Peyer's patch (tissue), 4 donors: ENCODE measurements at regions not wholly inside any gene's neighbourhood (a gene's known extent, or its start where the extent isn't known, plus 50 kb on each side); places are given as distances from the start of the nearest gene placed in this dataset.

Experiments
- POLR2A ChIP-seq, 2 donors: fragments of 450-650 bp; IDR thresholded peaks; one replicate each; pipeline ENCODE4 v1.5.1; 2017; ENCODE audit warnings: antibody characterized with exemption in 2 of 2, mild to moderate bottlenecking in 2 of 2, moderate library complexity in 2 of 2
- TF ChIP-seq, protein P1 (sequence below), 6 experiments: fragments of 450-650 bp in 4 of 6; fragments of 200-600 bp in 2 of 6; sonication (generic) in 1 of 6; IDR thresholded peaks; one replicate each; pipeline ENCODE4 v1.5.1; 2017 to 2019; ENCODE audit warnings: antibody characterized with exemption in 6 of 6, mild to moderate bottlenecking in 3 of 6, moderate library complexity in 1 of 6

DNA sequence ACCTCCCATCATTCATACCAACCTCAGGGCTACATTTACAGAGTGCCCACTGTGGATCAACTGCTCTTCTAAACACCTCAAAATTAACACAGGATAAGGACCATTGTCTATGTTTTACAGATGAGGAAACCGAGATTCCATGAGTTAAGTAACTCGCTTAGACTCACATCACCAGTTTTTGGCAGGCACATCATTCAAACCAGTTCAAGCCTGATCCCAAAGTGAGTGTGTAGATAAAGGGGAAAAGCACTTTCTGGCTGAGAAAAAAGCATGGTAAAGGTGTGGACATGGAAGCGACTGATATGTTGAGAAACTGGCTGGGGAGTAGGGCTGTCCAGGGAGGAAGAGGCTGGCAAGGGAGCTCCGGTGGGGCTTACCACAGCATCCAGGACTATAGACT lies 193.7 kb upstream of the RORA start:
- TF ChIP-seq, protein P1, sequence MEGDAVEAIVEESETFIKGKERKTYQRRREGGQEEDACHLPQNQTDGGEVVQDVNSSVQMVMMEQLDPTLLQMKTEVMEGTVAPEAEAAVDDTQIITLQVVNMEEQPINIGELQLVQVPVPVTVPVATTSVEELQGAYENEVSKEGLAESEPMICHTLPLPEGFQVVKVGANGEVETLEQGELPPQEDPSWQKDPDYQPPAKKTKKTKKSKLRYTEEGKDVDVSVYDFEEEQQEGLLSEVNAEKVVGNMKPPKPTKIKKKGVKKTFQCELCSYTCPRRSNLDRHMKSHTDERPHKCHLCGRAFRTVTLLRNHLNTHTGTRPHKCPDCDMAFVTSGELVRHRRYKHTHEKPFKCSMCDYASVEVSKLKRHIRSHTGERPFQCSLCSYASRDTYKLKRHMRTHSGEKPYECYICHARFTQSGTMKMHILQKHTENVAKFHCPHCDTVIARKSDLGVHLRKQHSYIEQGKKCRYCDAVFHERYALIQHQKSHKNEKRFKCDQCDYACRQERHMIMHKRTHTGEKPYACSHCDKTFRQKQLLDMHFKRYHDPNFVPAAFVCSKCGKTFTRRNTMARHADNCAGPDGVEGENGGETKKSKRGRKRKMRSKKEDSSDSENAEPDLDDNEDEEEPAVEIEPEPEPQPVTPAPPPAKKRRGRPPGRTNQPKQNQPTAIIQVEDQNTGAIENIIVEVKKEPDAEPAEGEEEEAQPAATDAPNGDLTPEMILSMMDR (IDR thresholded peaks at IDR 0.05): no peak
- no peak for TF ChIP-seq POLR2A (IDR thresholded peaks at IDR 0.05)
